Fibroblast of skin of left quadriceps (primary cell): ENCODE measurements at regions not wholly inside any gene's neighbourhood (a gene's known extent, or its start where the extent isn't known, plus 50 kb on each side); places are given as distances from the start of the nearest gene placed in this dataset.

Source experiments
- DNase-seq, 2 experiments: peaks; one replicate each; pipeline ENCODE4 v3.0.0-alpha.2; 2013; ENCODE audit warnings: low read depth in 2 of 2

- no peak for DNase-seq
These were observed 122.1 kb upstream of the CAND1 start for GRCh38 chr12:67147030-67147429.

GRCh38 chr12:67147447-67147846 is 121.7 kb upstream of the CAND1 start:
- DNase-seq, result no peak

- DNase-seq, result no peak
These were observed 120.9 kb upstream of the CAND1 start for GRCh38 chr12:67148265-67148664.

- no peak for DNase-seq
These were observed 117.3 kb upstream of the CAND1 start for GRCh38 chr12:67151886-67152285.

GRCh38 chr12:67152451-67152850 is 116.7 kb upstream of the CAND1 start:
- DNase-seq, result no peak

GRCh38 chr12:67154901-67155300 is 114.3 kb upstream of the CAND1 start:
- no peak for DNase-seq

GRCh38 chr12:67155863-67156262 is 113.3 kb upstream of the CAND1 start:
- DNase-seq, result peak in 1 of 2 experiments; percentile 8

- peak in 1 of 2 experiments; percentile 11 for DNase-seq
These were observed 107.7 kb upstream of the CAND1 start for GRCh38 chr12:67161322-67161918.

- DNase-seq, result no peak
These were observed 95.9 kb upstream of the CAND1 start for GRCh38 chr12:67173258-67173657.

- no peak for DNase-seq
These were observed 86.6 kb upstream of the CAND1 start for GRCh38 chr12:67182551-67182950.

GRCh38 chr12:67193704-67194103 is 75.5 kb upstream of the CAND1 start:
- DNase-seq, result peak; percentile 3 to 6

- no peak for DNase-seq
These were observed 68.8 kb upstream of the CAND1 start for GRCh38 chr12:67200386-67200785.

- no peak for DNase-seq
These were observed 67.0 kb upstream of the CAND1 start for GRCh38 chr12:67202011-67202677.

- DNase-seq, result no peak
These were observed 66.5 kb upstream of the CAND1 start for GRCh38 chr12:67202678-67203012.

GRCh38 chr12:67208281-67209067 is 60.7 kb upstream of the CAND1 start:
- no peak for DNase-seq

- DNase-seq, result no peak
These were observed 58.1 kb upstream of the CAND1 start for GRCh38 chr12:67211029-67211428.

- DNase-seq, result no peak
These were observed 57.7 kb upstream of the CAND1 start for GRCh38 chr12:67211494-67211893.

- DNase-seq, result no peak
These were observed 51.5 kb upstream of the CAND1 start for GRCh38 chr12:67217647-67218046.
